ENCODE measurements at regions not wholly inside any gene's neighbourhood (a gene's known extent, or its start where the extent isn't known, plus 50 kb on each side); places are given as distances from the start of the nearest gene placed in this dataset.

DNA sequence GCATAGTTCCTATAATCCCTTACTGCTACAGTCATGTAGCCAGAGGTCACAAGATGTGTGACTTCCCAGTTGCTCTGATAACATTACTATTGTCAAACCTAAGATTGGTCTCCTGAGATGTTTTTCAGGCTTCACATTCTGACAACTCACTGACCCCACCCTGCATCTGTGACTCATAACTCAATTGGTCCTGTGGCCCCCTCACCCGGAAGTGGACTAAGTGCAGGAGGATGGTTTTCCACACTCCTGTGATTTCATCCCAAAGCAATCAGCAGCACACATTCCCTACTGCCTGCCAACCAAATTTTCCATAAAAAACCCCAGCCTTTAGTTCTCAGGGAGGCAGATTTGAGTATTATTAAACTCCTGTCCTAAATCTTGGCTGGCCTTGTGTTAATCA is 564.9 kb upstream of the ZNF385D start:
- H2BK5ac ChIP-seq (ENCODE audit: low read depth, low read length, poor library complexity): no peak overlapping the region
- WGBS (ENCODE audit: extremely low coverage, insufficient coverage, insufficient read length): no CpG with 5 or more reads among the region's 1 CpG
- H3K79me1 ChIP-seq (ENCODE audit: low read length): no peaks in the 10 kb centered on the region

GRCh38 chr3:22318325-22318724 is 567.3 kb upstream of the ZNF385D start:
- H4K12ac ChIP-seq (ENCODE audit: low read depth, low read length): no peak overlapping the region
- H2BK12ac ChIP-seq (ENCODE audit: low read length): no peak overlapping the region
- H3K9ac ChIP-seq (ENCODE audit: low read length): no peak overlapping the region
- H3K79me1 ChIP-seq (ENCODE audit: low read length): no peaks in the 10 kb centered on the region
- no peak overlapping the region for H3K18ac ChIP-seq (ENCODE audit: low read length)
- no peak overlapping the region for H3K27ac ChIP-seq (ENCODE audit: low read depth, low read length)
- H2AFZ ChIP-seq (ENCODE audit: insufficient read depth, low read length, poor library complexity): no peak overlapping the region
- no peak overlapping the region for H2AK5ac ChIP-seq (ENCODE audit: low read length)
- no peaks in the 10 kb centered on the region for H3K36me3 ChIP-seq (ENCODE audit: control insufficient read depth in 1 of 2, insufficient read depth in 2 of 2, low read length in 2 of 2)
- no peak overlapping the region for H3K4me2 ChIP-seq (ENCODE audit: low read length)
- H3K9me3 ChIP-seq (ENCODE audit: insufficient read depth, low read depth, low read length): no peaks in the 10 kb centered on the region
- no peak overlapping the region for H3K4ac ChIP-seq (ENCODE audit: low read depth, low read length)
- H3K27me3 ChIP-seq (ENCODE audit: insufficient read depth, low read length): no peaks in the 10 kb centered on the region
- WGBS (ENCODE audit: extremely low coverage, insufficient coverage, insufficient read length): no CpG with 5 or more reads among the region's 5 CpGs
- no peak overlapping the region for H4K91ac ChIP-seq (ENCODE audit: low read depth, low read length)
- no peak overlapping the region for H3K23ac ChIP-seq (ENCODE audit: low read length)
- H3K14ac ChIP-seq (ENCODE audit: low read length): no peak overlapping the region
- H4K8ac ChIP-seq (ENCODE audit: low read depth, low read length): no peak overlapping the region
- no peak overlapping the region for H2BK5ac ChIP-seq (ENCODE audit: low read depth, low read length, poor library complexity)
- no peaks in the 10 kb centered on the region for H3K79me2 ChIP-seq (ENCODE audit: control insufficient read depth, insufficient read depth, low read length, poor library complexity)
- H3K4me1 ChIP-seq (ENCODE audit: control insufficient read depth in 1 of 2, insufficient read depth in 2 of 2, low read length in 2 of 2): no peaks in the 10 kb centered on the region
- H2BK120ac ChIP-seq (ENCODE audit: insufficient read depth, low read length, poor library complexity): no peak overlapping the region
- DNase-seq: no peak
- H3K4me3 ChIP-seq (ENCODE audit: low read depth, low read length): no peak overlapping the region

More for the DNA sequence above, 564.9 kb upstream of the ZNF385D start:
- Histone ChIP-seq H3K9me3 (ENCODE audit: insufficient read depth, low read depth, low read length) (no peaks in the 10 kb centered on the region), H3K4me1 (ENCODE audit: control insufficient read depth in 1 of 2, insufficient read depth in 2 of 2, low read length in 2 of 2) (no peaks in the 10 kb centered on the region), H2BK12ac (ENCODE audit: low read length) (no peak overlapping the region), H3K27ac (ENCODE audit: low read depth, low read length) (no peak overlapping the region), H3K4me3 (ENCODE audit: low read depth, low read length) (no peak overlapping the region), H3K79me2 (ENCODE audit: control insufficient read depth, insufficient read depth, low read length, poor library complexity) (no peaks in the 10 kb centered on the region), H3K14ac (ENCODE audit: low read length) (no peak overlapping the region), H3K4me2 (ENCODE audit: low read length) (no peak overlapping the region), H3K27me3 (ENCODE audit: insufficient read depth, low read length) (no peaks in the 10 kb centered on the region), H3K4ac (ENCODE audit: low read depth, low read length) (no peak overlapping the region), H2AK5ac (ENCODE audit: low read length) (no peak overlapping the region), H2AFZ (ENCODE audit: insufficient read depth, low read length, poor library complexity) (no peak overlapping the region), H3K23ac (ENCODE audit: low read length) (no peak overlapping the region), H3K36me3 (ENCODE audit: control insufficient read depth in 1 of 2, insufficient read depth in 2 of 2, low read length in 2 of 2) (no peaks in the 10 kb centered on the region), H4K12ac (ENCODE audit: low read depth, low read length) (no peak overlapping the region), H4K8ac (ENCODE audit: low read depth, low read length) (no peak overlapping the region), H3K18ac (ENCODE audit: low read length) (no peak overlapping the region), H3K9ac (ENCODE audit: low read length) (no peak overlapping the region), H2BK120ac (ENCODE audit: insufficient read depth, low read length, poor library complexity) (no peak overlapping the region), H4K91ac (ENCODE audit: low read depth, low read length) (no peak overlapping the region)
- DNase-seq: no peak

GRCh38 chr3:22319446-22319845 is 568.4 kb upstream of the ZNF385D start:
- Histone ChIP-seq H4K91ac (ENCODE audit: low read depth, low read length) (no peak overlapping the region), H3K27ac (ENCODE audit: low read depth, low read length) (no peak overlapping the region), H3K27me3 (ENCODE audit: insufficient read depth, low read length) (no peaks in the 10 kb centered on the region), H3K4ac (ENCODE audit: low read depth, low read length) (no peak overlapping the region), H3K36me3 (ENCODE audit: control insufficient read depth in 1 of 2, insufficient read depth in 2 of 2, low read length in 2 of 2) (no peaks in the 10 kb centered on the region), H3K9me3 (ENCODE audit: insufficient read depth, low read depth, low read length) (no peaks in the 10 kb centered on the region), H3K4me3 (ENCODE audit: low read depth, low read length) (no peak overlapping the region), H3K4me1 (ENCODE audit: control insufficient read depth in 1 of 2, insufficient read depth in 2 of 2, low read length in 2 of 2) (no peaks in the 10 kb centered on the region), H3K79me1 (ENCODE audit: low read length) (no peaks in the 10 kb centered on the region), H4K8ac (ENCODE audit: low read depth, low read length) (no peak overlapping the region), H3K9ac (ENCODE audit: low read length) (no peak overlapping the region), H3K14ac (ENCODE audit: low read length) (no peak overlapping the region), H2BK12ac (ENCODE audit: low read length) (no peak overlapping the region), H3K79me2 (ENCODE audit: control insufficient read depth, insufficient read depth, low read length, poor library complexity) (no peaks in the 10 kb centered on the region), H3K23ac (ENCODE audit: low read length) (no peak overlapping the region), H2AK5ac (ENCODE audit: low read length) (no peak overlapping the region), H3K4me2 (ENCODE audit: low read length) (no peak overlapping the region), H2BK5ac (ENCODE audit: low read depth, low read length, poor library complexity) (no peak overlapping the region), H2BK120ac (ENCODE audit: insufficient read depth, low read length, poor library complexity) (no peak overlapping the region), H3K18ac (ENCODE audit: low read length) (no peak overlapping the region), H2AFZ (ENCODE audit: insufficient read depth, low read length, poor library complexity) (no peak overlapping the region), H4K12ac (ENCODE audit: low read depth, low read length) (no peak overlapping the region)
- no peak for DNase-seq
- no CpG with 5 or more reads among the region's 1 CpG for WGBS (ENCODE audit: extremely low coverage, insufficient coverage, insufficient read length)

DNA sequence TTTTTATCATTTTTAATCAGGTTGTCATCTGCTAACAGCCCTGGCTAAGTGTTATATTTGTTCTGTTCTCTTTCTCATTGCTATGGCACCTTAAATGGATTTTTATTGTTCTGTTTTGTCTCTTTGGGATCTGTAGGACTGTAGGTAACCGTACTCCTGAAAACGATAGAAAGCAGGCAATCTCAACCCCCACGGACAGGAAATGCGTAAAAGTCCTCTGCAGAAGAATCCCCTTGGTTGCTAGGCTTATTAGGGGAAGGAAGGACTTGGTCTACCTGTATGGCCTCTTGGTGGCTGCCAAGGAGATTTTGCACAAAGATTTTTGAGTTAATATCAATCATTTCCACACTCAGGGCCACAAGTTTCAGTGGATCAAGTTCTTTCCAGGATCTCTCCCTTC is 571.9 kb upstream of the ZNF385D start:
- no CpG with 5 or more reads among the region's 4 CpGs for WGBS (ENCODE audit: extremely low coverage, insufficient coverage, insufficient read length)
- Histone ChIP-seq H2BK120ac (ENCODE audit: insufficient read depth, low read length, poor library complexity) (no peak overlapping the region), H3K18ac (ENCODE audit: low read length) (no peak overlapping the region)

More for the DNA sequence above, 571.9 kb upstream of the ZNF385D start:
- Histone ChIP-seq H3K36me3 (ENCODE audit: control insufficient read depth in 1 of 2, insufficient read depth in 2 of 2, low read length in 2 of 2) (no peaks in the 10 kb centered on the region), H4K91ac (ENCODE audit: low read depth, low read length) (no peak overlapping the region), H3K79me1 (ENCODE audit: low read length) (no peaks in the 10 kb centered on the region), H3K4me2 (ENCODE audit: low read length) (no peak overlapping the region), H3K4me3 (ENCODE audit: low read depth, low read length) (no peak overlapping the region), H3K27ac (ENCODE audit: low read depth, low read length) (no peak overlapping the region), H2BK5ac (ENCODE audit: low read depth, low read length, poor library complexity) (no peak overlapping the region), H3K9me3 (ENCODE audit: insufficient read depth, low read depth, low read length) (no peaks in the 10 kb centered on the region), H2BK12ac (ENCODE audit: low read length) (no peak overlapping the region), H3K23ac (ENCODE audit: low read length) (no peak overlapping the region), H2AFZ (ENCODE audit: insufficient read depth, low read length, poor library complexity) (no peak overlapping the region), H2AK5ac (ENCODE audit: low read length) (no peak overlapping the region), H3K4ac (ENCODE audit: low read depth, low read length) (no peak overlapping the region), H3K14ac (ENCODE audit: low read length) (no peak overlapping the region), H3K9ac (ENCODE audit: low read length) (no peak overlapping the region), H3K27me3 (ENCODE audit: insufficient read depth, low read length) (no peaks in the 10 kb centered on the region), H4K12ac (ENCODE audit: low read depth, low read length) (no peak overlapping the region), H3K4me1 (ENCODE audit: control insufficient read depth in 1 of 2, insufficient read depth in 2 of 2, low read length in 2 of 2) (no peaks in the 10 kb centered on the region), H4K8ac (ENCODE audit: low read depth, low read length) (no peak overlapping the region), H3K79me2 (ENCODE audit: control insufficient read depth, insufficient read depth, low read length, poor library complexity) (no peaks in the 10 kb centered on the region)
- DNase-seq: no peak
